ENCODE measurements at regions not wholly inside any gene's neighbourhood (a gene's known extent, or its start where the extent isn't known, plus 50 kb on each side); places are given as distances from the start of the nearest gene placed in this dataset.

- no peak for DNase-seq (ENCODE audit: low spot score)
- no peak for TF ChIP-seq CTCF (IDR thresholded peaks at IDR 0.05; ENCODE audit: extremely low read depth, missing control alignments)
Measured at GRCh38 chr5:73233053-73233460, 60.1 kb downstream of the TMEM174 start.

- DNase-seq (ENCODE audit: low spot score) = no peak
- TF ChIP-seq CTCF (IDR thresholded peaks at IDR 0.05; ENCODE audit: extremely low read depth, missing control alignments) = no peak
Measured at GRCh38 chr5:73232266-73233041, 59.5 kb downstream of the TMEM174 start.

GRCh38 chr5:73231246-73231778, 58.3 kb downstream of the TMEM174 start:
- TF ChIP-seq CTCF (IDR thresholded peaks at IDR 0.05; ENCODE audit: extremely low read depth, missing control alignments) = no peak
- no peak for DNase-seq (ENCODE audit: low spot score)

GRCh38 chr5:73230264-73231245, 57.6 kb downstream of the TMEM174 start:
- TF ChIP-seq CTCF (IDR thresholded peaks at IDR 0.05; ENCODE audit: extremely low read depth, missing control alignments) = no peak
- DNase-seq (ENCODE audit: low spot score) = no peak

- no peak for DNase-seq (ENCODE audit: low spot score)
- TF ChIP-seq CTCF (IDR thresholded peaks at IDR 0.05; ENCODE audit: extremely low read depth, missing control alignments) = no peak
Measured at GRCh38 chr5:73229271-73229670, 56.3 kb downstream of the TMEM174 start.

GRCh38 chr5:73228052-73228451, 55.1 kb downstream of the TMEM174 start:
- no peak for TF ChIP-seq CTCF (IDR thresholded peaks at IDR 0.05; ENCODE audit: extremely low read depth, missing control alignments)
- DNase-seq (ENCODE audit: low spot score) = no peak
